ENCODE measurements at regions not wholly inside any gene's neighbourhood (a gene's known extent, or its start where the extent isn't known, plus 50 kb on each side); places are given as distances from the start of the nearest gene placed in this dataset.
"Not testable (repeated sequence)": the region's sequence is repeated elsewhere in the genome, so short reads cannot be mapped to it uniquely, and the experiment has no call there.

DNA sequence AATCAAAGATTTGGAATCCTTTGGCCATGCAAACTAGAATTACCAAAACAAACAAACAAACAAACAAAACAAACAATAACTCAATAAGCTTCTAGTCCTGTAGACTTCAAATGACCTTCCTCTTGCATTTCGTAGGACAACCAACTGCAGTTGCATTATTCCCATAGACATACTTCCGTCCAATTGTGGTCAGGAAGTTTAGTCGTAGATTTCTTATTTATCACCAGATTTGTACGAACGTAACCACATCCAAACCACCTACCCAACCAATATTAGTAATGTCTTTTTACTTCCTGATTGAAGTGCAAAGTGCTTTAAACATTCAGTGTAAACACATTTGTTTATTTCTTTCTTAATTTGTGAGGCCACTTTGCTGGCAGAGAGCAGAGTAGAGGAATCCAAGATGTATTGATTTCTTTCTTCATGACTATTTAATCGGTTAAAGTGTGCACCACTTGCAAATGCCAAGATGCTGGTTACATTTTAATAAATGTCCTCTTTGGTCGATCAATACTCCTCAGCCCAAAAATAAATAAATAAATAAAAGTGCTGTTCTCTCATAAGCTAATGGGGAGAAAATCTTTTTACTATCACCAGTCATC lies 1745.6 kb upstream of the CELF4 start:
- H3K4me3 ChIP-seq: no peak overlapping the region
- no peaks in the 10 kb centered on the region for H3K36me3 ChIP-seq
- no peak for DNase-seq
- WGBS, 2 donors (ENCODE audit: low coverage in 1 of 2): 82 to 87% methylated on average over 7 of the region's 7 CpGs
- in situ Hi-C loops (cut with MboI; ENCODE audit: low pct_ligation_motif_present in 1 of 4, low pct_unique_long_range_greater_than_20kb in 1 of 4, low sequenced_read_pairs in 3 of 4): no loop called here
- H3K27ac ChIP-seq: no peak overlapping the region
- TF ChIP-seq, protein P1, sequence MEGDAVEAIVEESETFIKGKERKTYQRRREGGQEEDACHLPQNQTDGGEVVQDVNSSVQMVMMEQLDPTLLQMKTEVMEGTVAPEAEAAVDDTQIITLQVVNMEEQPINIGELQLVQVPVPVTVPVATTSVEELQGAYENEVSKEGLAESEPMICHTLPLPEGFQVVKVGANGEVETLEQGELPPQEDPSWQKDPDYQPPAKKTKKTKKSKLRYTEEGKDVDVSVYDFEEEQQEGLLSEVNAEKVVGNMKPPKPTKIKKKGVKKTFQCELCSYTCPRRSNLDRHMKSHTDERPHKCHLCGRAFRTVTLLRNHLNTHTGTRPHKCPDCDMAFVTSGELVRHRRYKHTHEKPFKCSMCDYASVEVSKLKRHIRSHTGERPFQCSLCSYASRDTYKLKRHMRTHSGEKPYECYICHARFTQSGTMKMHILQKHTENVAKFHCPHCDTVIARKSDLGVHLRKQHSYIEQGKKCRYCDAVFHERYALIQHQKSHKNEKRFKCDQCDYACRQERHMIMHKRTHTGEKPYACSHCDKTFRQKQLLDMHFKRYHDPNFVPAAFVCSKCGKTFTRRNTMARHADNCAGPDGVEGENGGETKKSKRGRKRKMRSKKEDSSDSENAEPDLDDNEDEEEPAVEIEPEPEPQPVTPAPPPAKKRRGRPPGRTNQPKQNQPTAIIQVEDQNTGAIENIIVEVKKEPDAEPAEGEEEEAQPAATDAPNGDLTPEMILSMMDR (IDR thresholded peaks at IDR 0.05): no peak
- no peak for TF ChIP-seq EP300 (IDR thresholded peaks at IDR 0.05; ENCODE audit: low read depth)
- TF ChIP-seq POLR2A (IDR thresholded peaks at IDR 0.05): no peak
- TF ChIP-seq POLR2AphosphoS5 (IDR thresholded peaks at IDR 0.05): no peak
- no peaks in the 10 kb centered on the region for H3K4me1 ChIP-seq
- H3K9me3 ChIP-seq: peaks cover 0 to 5% of the 10 kb centered on the region in 2 donors
- intact Hi-C loops (cut with DNase I; ENCODE audit: low total_unique reads): no loop called here
- H3K27me3 ChIP-seq: no peaks in the 10 kb centered on the region

DNA sequence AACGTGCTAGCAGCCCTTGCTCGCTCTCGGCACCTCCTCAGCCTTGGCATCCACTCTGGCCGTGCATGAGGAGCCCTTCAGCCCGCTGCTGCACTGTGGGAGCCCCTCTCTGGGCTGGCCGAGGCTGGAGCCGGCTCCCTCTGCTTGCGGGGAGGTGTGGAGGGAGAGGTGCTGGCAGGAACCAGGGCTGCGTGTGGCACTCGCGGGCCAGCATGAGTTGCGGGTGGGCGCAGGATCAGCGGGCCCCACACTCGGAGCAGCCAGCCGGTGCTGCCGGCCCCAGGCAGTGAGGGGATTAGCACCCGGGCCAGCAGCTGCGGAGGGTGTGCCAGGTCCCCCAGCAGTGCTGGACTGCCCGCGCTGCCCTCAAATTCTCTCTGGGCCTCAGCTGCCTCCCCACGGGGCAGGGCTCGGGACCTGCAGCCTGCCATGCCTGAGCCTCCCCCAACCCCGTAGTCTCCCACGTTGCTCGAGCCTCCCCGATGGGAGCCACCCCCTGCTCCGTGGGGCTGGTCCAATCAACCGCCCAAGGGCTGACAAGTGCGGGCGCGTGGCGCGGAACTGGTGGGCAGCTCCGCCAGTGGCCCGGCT lies 1743.4 kb upstream of the CELF4 start:
- H3K36me3 ChIP-seq; H3K27ac ChIP-seq; H3K4me1 ChIP-seq; intact Hi-C loops (cut with DNase I; ENCODE audit: low total_unique reads); H3K27me3 ChIP-seq; DNase-seq; H3K9me3 ChIP-seq; H3K4me3 ChIP-seq; in situ Hi-C loops (cut with MboI; ENCODE audit: low pct_ligation_motif_present in 1 of 4, low pct_unique_long_range_greater_than_20kb in 1 of 4, low sequenced_read_pairs in 3 of 4): not testable (repeated sequence)
- WGBS, 2 donors (ENCODE audit: low coverage in 1 of 2): 70 to 93% methylated on average over 2 to 23 of the region's 36 CpGs

GRCh38 chr18:39305766-39306165 lies 1740.2 kb upstream of the CELF4 start:
- H3K27me3 ChIP-seq: no peaks in the 10 kb centered on the region
- peaks cover 0 to 5% of the 10 kb centered on the region in 2 donors for H3K9me3 ChIP-seq
- H3K4me3 ChIP-seq: no peak overlapping the region
- in situ Hi-C loops (cut with MboI; ENCODE audit: low pct_ligation_motif_present in 1 of 4, low pct_unique_long_range_greater_than_20kb in 1 of 4, low sequenced_read_pairs in 3 of 4): no loop called here
- intact Hi-C loops (cut with DNase I; ENCODE audit: low total_unique reads): no loop called here
- DNase-seq: no peak
- WGBS, 2 donors (ENCODE audit: low coverage in 1 of 2): 75 to 77% methylated on average over 1 of the region's 1 CpG
- H3K27ac ChIP-seq: no peak overlapping the region
- no peak for TF ChIP-seq POLR2A (IDR thresholded peaks at IDR 0.05)
- TF ChIP-seq, protein P1 (IDR thresholded peaks at IDR 0.05): no peak
- no peak for TF ChIP-seq POLR2AphosphoS5 (IDR thresholded peaks at IDR 0.05)
- TF ChIP-seq EP300 (IDR thresholded peaks at IDR 0.05; ENCODE audit: low read depth): no peak
- no peaks in the 10 kb centered on the region for H3K36me3 ChIP-seq
- no peaks in the 10 kb centered on the region for H3K4me1 ChIP-seq

DNA sequence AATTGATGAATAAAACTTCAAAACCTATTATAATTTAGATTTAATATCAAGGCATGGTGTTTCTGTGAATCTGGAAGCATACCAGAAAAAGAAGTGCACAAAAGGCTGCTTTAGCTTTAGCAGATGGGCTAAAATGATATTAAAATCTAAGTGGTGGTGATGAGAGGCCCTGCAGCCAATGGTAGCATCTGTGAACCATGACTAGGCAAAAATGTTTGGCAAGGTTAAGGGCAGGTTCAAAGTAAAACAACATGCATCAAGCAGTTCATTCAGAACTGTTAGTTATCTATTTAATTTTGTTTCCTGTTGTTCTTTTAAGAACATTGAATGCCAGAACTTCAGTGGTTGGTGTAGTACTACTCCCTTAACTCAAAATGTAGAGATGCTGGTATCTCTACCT lies 1736.9 kb upstream of the CELF4 start:
- Histone ChIP-seq H3K27me3 (no peaks in the 10 kb centered on the region), H3K36me3 (no peaks in the 10 kb centered on the region), H3K9me3 (no peaks in the 10 kb centered on the region), H3K4me3 (no peak overlapping the region), H3K27ac (no peak overlapping the region), H3K4me1 (no peaks in the 10 kb centered on the region)
- no peak for TF ChIP-seq EP300 (IDR thresholded peaks at IDR 0.05; ENCODE audit: low read depth)
- no peak for TF ChIP-seq POLR2A (IDR thresholded peaks at IDR 0.05)
- TF ChIP-seq, protein P1 (IDR thresholded peaks at IDR 0.05): no peak
- no peak for TF ChIP-seq POLR2AphosphoS5 (IDR thresholded peaks at IDR 0.05)
- in situ Hi-C loops (cut with MboI; ENCODE audit: low pct_ligation_motif_present in 1 of 4, low pct_unique_long_range_greater_than_20kb in 1 of 4, low sequenced_read_pairs in 3 of 4): no loop called here
- DNase-seq: no peak
- intact Hi-C loops (cut with DNase I; ENCODE audit: low total_unique reads): no loop called here

GRCh38 chr18:39299152-39299551 lies 1733.6 kb upstream of the CELF4 start:
- H3K4me1 ChIP-seq: no peaks in the 10 kb centered on the region
- in situ Hi-C loops (cut with MboI; ENCODE audit: low pct_ligation_motif_present in 1 of 4, low pct_unique_long_range_greater_than_20kb in 1 of 4, low sequenced_read_pairs in 3 of 4): no loop called here
- DNase-seq: no peak
- TF ChIP-seq, protein P1 (IDR thresholded peaks at IDR 0.05): no peak
- TF ChIP-seq POLR2AphosphoS5 (IDR thresholded peaks at IDR 0.05) (no peak), EP300 (IDR thresholded peaks at IDR 0.05; ENCODE audit: low read depth) (no peak), POLR2A (IDR thresholded peaks at IDR 0.05) (no peak)
- H3K27me3 ChIP-seq: no peaks in the 10 kb centered on the region
- no peak overlapping the region for H3K4me3 ChIP-seq
- WGBS, 2 donors (ENCODE audit: low coverage in 1 of 2): 81% methylated on average over 4 of the region's 4 CpGs; no CpG with 5 or more reads in 1 of the 2 donors
- intact Hi-C loops (cut with DNase I; ENCODE audit: low total_unique reads): no loop called here
- H3K9me3 ChIP-seq: no peaks in the 10 kb centered on the region
- no peak overlapping the region for H3K27ac ChIP-seq
- H3K36me3 ChIP-seq: no peaks in the 10 kb centered on the region
